ENCODE measurements at regions not wholly inside any gene's neighbourhood (a gene's known extent, or its start where the extent isn't known, plus 50 kb on each side); places are given as distances from the start of the nearest gene placed in this dataset.

- TF ChIP-seq CTCF (IDR thresholded peaks at IDR 0.05), result no peak
- TF ChIP-seq POLR2A (IDR thresholded peaks at IDR 0.05), result no peak
Observed at GRCh38 chr6:2434116-2434515, 188.7 kb upstream of the GMDS start.

Data from adrenal gland (tissue), 5 donors.